Stimulated activated CD8-positive, alpha-beta memory T cell treated with anti-CD3 and anti-CD28 coated beads, Interleukin-4, amount 100 ng/mL, for 48 hours (primary cell): ENCODE measurements at regions not wholly inside any gene's neighbourhood (a gene's known extent, or its start where the extent isn't known, plus 50 kb on each side); places are given as distances from the start of the nearest gene placed in this dataset.
"Not testable (repeated sequence)": the region's sequence is repeated elsewhere in the genome, so short reads cannot be mapped to it uniquely, and the experiment has no call there.

ENCODE experiments used
- DNase-seq: peaks from one replicate; pipeline ENCODE4 v3.0.0-alpha.2; 2020

- no peak for DNase-seq
Measured at GRCh38 chr7:131932271-131932670, 375.8 kb upstream of the PODXL start.

GRCh38 chr7:131931370-131931769 is 374.9 kb upstream of the PODXL start:
- DNase-seq: no peak

- no peak for DNase-seq
Measured at GRCh38 chr7:131929632-131930031, 373.2 kb upstream of the PODXL start.

GRCh38 chr7:131927770-131928423 is 371.5 kb upstream of the PODXL start:
- no peak for DNase-seq

GRCh38 chr7:131925636-131926035 is 369.2 kb upstream of the PODXL start:
- no peak for DNase-seq

GRCh38 chr7:131924857-131925256 is 368.4 kb upstream of the PODXL start:
- DNase-seq: no peak

GRCh38 chr7:131922948-131923347 is 366.5 kb upstream of the PODXL start:
- not testable (repeated sequence) for DNase-seq

- no peak for DNase-seq
Measured at GRCh38 chr7:131921016-131921415, 364.6 kb upstream of the PODXL start.

- no peak for DNase-seq
Measured at GRCh38 chr7:131919920-131920709, 363.7 kb upstream of the PODXL start.

- no peak for DNase-seq
Measured at GRCh38 chr7:131911112-131911511, 354.7 kb upstream of the PODXL start.

GRCh38 chr7:131909151-131909768 is 352.8 kb upstream of the PODXL start:
- no peak for DNase-seq

GRCh38 chr7:131908714-131909113 is 352.3 kb upstream of the PODXL start:
- DNase-seq: no peak

- no peak for DNase-seq
Measured at GRCh38 chr7:131905471-131905973, 349.1 kb upstream of the PODXL start.

- no peak for DNase-seq
Measured at GRCh38 chr7:131904760-131905327, 348.4 kb upstream of the PODXL start.

- no peak for DNase-seq
Measured at GRCh38 chr7:131903315-131903714, 346.9 kb upstream of the PODXL start.

GRCh38 chr7:131900785-131901287 is 344.4 kb upstream of the PODXL start:
- DNase-seq: no peak

GRCh38 chr7:131899271-131900030 is 343.0 kb upstream of the PODXL start:
- DNase-seq: no peak

GRCh38 chr7:131898418-131898817 is 342.0 kb upstream of the PODXL start:
- no peak for DNase-seq

- no peak for DNase-seq
Measured at GRCh38 chr7:131897790-131898165, 341.4 kb upstream of the PODXL start.

GRCh38 chr7:131897016-131897789 is 340.8 kb upstream of the PODXL start:
- DNase-seq: no peak

- no peak for DNase-seq
Measured at GRCh38 chr7:131896165-131896863, 339.9 kb upstream of the PODXL start.
